HepG2 (cell line): ENCODE measurements at regions not wholly inside any gene's neighbourhood (a gene's known extent, or its start where the extent isn't known, plus 50 kb on each side); places are given as distances from the start of the nearest gene placed in this dataset.

Experiments used
- ATAC-seq: fragments of 200-7000 bp; cut with Tn5 transposase; 3 replicates; pipeline ENCODE4 v1.9.1; 2020; ENCODE audit warnings: mild to moderate bottlenecking, moderate library complexity
- BruUV-seq: library from RNA; stranded (reverse); fragments of 400-500 nt; replicated peaks from 2 replicates; lab custom pipeline; 2021; lab: Mats Ljungman, UMichigan
- CTCF ChIA-PET: fragments of 300-600 bp; formaldehyde crosslinking; extraction: SDS; loops from one replicate; lab custom pipeline; 2021; ENCODE audit warnings: low total read pairs, inconsistent platforms, low intra/inter-chr PET ratio; lab: Yijun Ruan, JAX
- POLR2A ChIA-PET: fragments of 350-600 bp; sonication (Branson Sonifier 250); formaldehyde crosslinking; loops from one replicate; lab custom pipeline; 2020; ENCODE audit warnings: antibody characterized with exemption, inconsistent platforms; lab: Yijun Ruan, JAX
- DNase-seq: peaks from one replicate; pipeline ENCODE4 v3.0.0-alpha.2; 2015; ENCODE audit warnings: low spot score
- FAIRE-seq: peaks from 3 replicates; lab custom pipeline; 2011; peaks lifted over from hg19 to GRCh38; lab: Jason Lieb, UNC
- H2AFZ ChIP-seq: one replicate; pipeline ENCODE4 v1.6.1; 2011; ENCODE audit warnings: low read length, inconsistent platforms
- H3K27ac ChIP-seq: fragments of 300-600 bp; 3 replicates; pipeline ENCODE4 v1.8.0; 2011; ENCODE audit warnings: mixed run types, mild to moderate bottlenecking, mixed read lengths, low read length, inconsistent platforms; ENCODE audit not compliant: insufficient read depth; ENCODE audit errors: extremely low read length
- H3K27me3 ChIP-seq, 2 experiments: fragments of 200-600 bp in 1 of 2; 2 replicates in 1 of 2; 3 replicates in 1 of 2; pipeline versions ENCODE4 v1.6.0 to v1.8.0; 2011; ENCODE audit warnings: low read length in 2 of 2, mild to moderate bottlenecking in 2 of 2, moderate library complexity in 2 of 2, inconsistent platforms in 1 of 2; ENCODE audit not compliant: insufficient read depth in 2 of 2, control insufficient read depth in 1 of 2
- H3K36me3 ChIP-seq, 2 experiments: fragments of 200-600 bp in 1 of 2; replicated peaks in 1 of 2; 2 replicates in 1 of 2; 3 replicates in 1 of 2; pipeline versions ENCODE4 v1.5.1 to v1.8.0; 2011; ENCODE audit warnings: low read length in 2 of 2, inconsistent platforms in 1 of 2; ENCODE audit not compliant: insufficient read depth in 2 of 2, control insufficient read depth in 1 of 2
- H3K4me1 ChIP-seq: 2 replicates; pipeline ENCODE4 v1.5.1; 2012; ENCODE audit warnings: low read length, inconsistent platforms; ENCODE audit not compliant: insufficient read depth
- H3K4me2 ChIP-seq: 2 replicates; pipeline ENCODE4 v1.6.0; 2011; ENCODE audit warnings: low read depth, low read length, inconsistent platforms
- H3K4me3 ChIP-seq, 3 experiments: fragments of 200-600 bp in 1 of 3; sonication (generic), shearing (Covaris generic) in 1 of 3; replicated peaks in 1 of 3; 2 replicates each; pipeline ENCODE4 v1.5.1; 2011 to 2016; ENCODE audit warnings: low read length in 3 of 3, inconsistent platforms in 2 of 3, low read depth in 2 of 3, mild to moderate bottlenecking in 2 of 3, control low read depth in 1 of 3, mixed read lengths in 1 of 3; ENCODE audit not compliant: insufficient read depth in 1 of 3
- H3K79me2 ChIP-seq: one replicate; pipeline ENCODE4 v1.6.1; 2011; ENCODE audit warnings: low read length, inconsistent platforms; ENCODE audit not compliant: insufficient read depth
- H3K9ac ChIP-seq: 2 replicates; pipeline ENCODE4 v1.6.0; 2011; ENCODE audit warnings: mild to moderate bottlenecking, low read depth, low read length, inconsistent platforms; ENCODE audit not compliant: insufficient read depth
- H3K9me3 ChIP-seq: 2 replicates; pipeline ENCODE4 v1.5.1; 2012; ENCODE audit warnings: mild to moderate bottlenecking, low read length
- H4K20me1 ChIP-seq: 2 replicates; pipeline ENCODE4 v1.6.0; 2011; ENCODE audit warnings: inconsistent platforms, mild to moderate bottlenecking, low read length, moderate library complexity; ENCODE audit not compliant: insufficient read depth
- CENPX ChIP-seq: sonication (generic); formaldehyde crosslinking; IDR thresholded peaks from 2 replicates; pipeline ENCODE4 v1.9.0; 2021; ENCODE audit warnings: mild to moderate bottlenecking, missing genetic modification reagents, moderate library complexity
- E2F5 ChIP-seq: sonication (generic); formaldehyde crosslinking; conservative IDR thresholded peaks from 2 replicates; pipeline ENCODE4 v1.4.0; 2020; ENCODE audit warnings: missing genetic modification reagents
- FUBP1 ChIP-seq: sonication (generic); formaldehyde crosslinking; IDR thresholded peaks from 2 replicates; pipeline ENCODE4 v1.5.1; 2020; ENCODE audit warnings: missing genetic modification reagents, mild to moderate bottlenecking, borderline replicate concordance
- GABPB1 ChIP-seq: IDR thresholded peaks from 2 replicates; pipeline ENCODE4 v1.6.1; 2016; ENCODE audit warnings: mild to moderate bottlenecking, missing genetic modification reagents, moderate library complexity, missing compliant biosample characterization
- GFI1 ChIP-seq: sonication (generic); formaldehyde crosslinking; IDR thresholded peaks from 2 replicates; pipeline ENCODE4 v1.5.0; 2020; ENCODE audit warnings: missing genetic modification reagents, mild to moderate bottlenecking, borderline replicate concordance
- JDP2 ChIP-seq: sonication (generic); formaldehyde crosslinking; IDR thresholded peaks from 2 replicates; pipeline ENCODE4 v1.8.1; 2022; ENCODE audit warnings: missing genetic modification reagents, borderline replicate concordance
- MXD1 ChIP-seq: sonication (generic); formaldehyde crosslinking; IDR thresholded peaks from 2 replicates; pipeline ENCODE4 v1.4.0; 2020; ENCODE audit warnings: mild to moderate bottlenecking, missing genetic modification reagents
- PLSCR1 ChIP-seq: sonication (generic); formaldehyde crosslinking; IDR thresholded peaks from 2 replicates; pipeline ENCODE4 v1.5.0; 2020; ENCODE audit warnings: missing genetic modification reagents, mild to moderate bottlenecking, borderline replicate concordance
- SAFB2 ChIP-seq: sonication (generic); formaldehyde crosslinking; IDR thresholded peaks from 2 replicates; pipeline ENCODE4 v1.5.1; 2020; ENCODE audit warnings: missing genetic modification reagents, low read depth, mild to moderate bottlenecking, borderline replicate concordance
- ZMAT5 ChIP-seq: sonication (generic); formaldehyde crosslinking; IDR thresholded peaks from 2 replicates; pipeline ENCODE4 v1.5.0; 2020; ENCODE audit warnings: mild to moderate bottlenecking, low read depth, missing genetic modification reagents, borderline replicate concordance
- ZNF33B ChIP-seq: sonication (generic); formaldehyde crosslinking; IDR thresholded peaks from 2 replicates; pipeline ENCODE4 v1.5.1; 2020; ENCODE audit warnings: mild to moderate bottlenecking, missing genetic modification reagents
- ZNF484 ChIP-seq: sonication (generic); formaldehyde crosslinking; IDR thresholded peaks from 2 replicates; pipeline ENCODE4 v1.5.1; 2020; ENCODE audit warnings: mild to moderate bottlenecking, low read depth, missing genetic modification reagents, borderline replicate concordance
- WGBS: methylation state at CpG from one replicate; pipeline ENCODE4 v1.1.6; 2017; ENCODE audit warnings: low lambda C conversion rate; 5-methylcytosine and 5-hydroxymethylcytosine counted together
- in situ Hi-C: cut with HindIII; loops from 2 replicates; pipeline ENCODE4 v1.10.0; 2017; ENCODE audit warnings: low pct_unique_long_range_greater_than_20kb; ENCODE audit not compliant: extremely low pct_ligation_motif_present
- intact Hi-C: fragments of 100-400 bp; cut with micrococcal nuclease; formaldehyde crosslinking; loops from one replicate; pipeline ENCODE4 v1.10.0; 2022; ENCODE audit not compliant: unreplicated experiment
- TF ChIP-seq, protein P1 (sequence below): sonication (generic); formaldehyde crosslinking; IDR thresholded peaks from 2 replicates; pipeline ENCODE4 v1.4.0; 2020; ENCODE audit warnings: missing genetic modification reagents

DNA sequence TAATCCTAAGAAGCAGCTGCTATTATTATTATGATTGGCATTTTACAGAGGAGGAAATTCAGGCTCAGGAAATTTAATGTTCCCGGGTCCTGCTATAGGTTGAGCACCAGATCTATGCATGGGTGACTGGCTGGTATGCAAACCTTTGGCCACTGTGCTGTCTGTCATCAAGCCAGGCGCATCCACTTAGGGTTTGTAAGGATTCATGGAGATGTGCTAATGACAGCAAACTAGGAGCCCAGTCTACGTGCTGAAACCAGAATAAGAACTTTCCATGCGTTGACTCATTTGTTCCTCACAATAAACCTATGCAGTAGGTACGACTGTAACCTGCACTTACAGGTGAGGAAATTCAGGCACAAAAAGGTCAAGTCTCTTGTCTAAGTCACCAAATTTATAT, 64.5 kb upstream of the ZMIZ1 start:
- H3K9ac ChIP-seq = no peak overlapping the region
- in situ Hi-C loops = no loop called here
- intact Hi-C loops = no loop called here
- DNase-seq = no peak
- peaks cover 2 to 54% of the 10 kb centered on the region in 2 experiments for H3K27me3 ChIP-seq
- TF ChIP-seq E2F5 (CRISPR knock-in tag) = no peak
- TF ChIP-seq SAFB2 (CRISPR knock-in tag) = no peak
- no peak for TF ChIP-seq PLSCR1
- TF ChIP-seq, protein P1, sequence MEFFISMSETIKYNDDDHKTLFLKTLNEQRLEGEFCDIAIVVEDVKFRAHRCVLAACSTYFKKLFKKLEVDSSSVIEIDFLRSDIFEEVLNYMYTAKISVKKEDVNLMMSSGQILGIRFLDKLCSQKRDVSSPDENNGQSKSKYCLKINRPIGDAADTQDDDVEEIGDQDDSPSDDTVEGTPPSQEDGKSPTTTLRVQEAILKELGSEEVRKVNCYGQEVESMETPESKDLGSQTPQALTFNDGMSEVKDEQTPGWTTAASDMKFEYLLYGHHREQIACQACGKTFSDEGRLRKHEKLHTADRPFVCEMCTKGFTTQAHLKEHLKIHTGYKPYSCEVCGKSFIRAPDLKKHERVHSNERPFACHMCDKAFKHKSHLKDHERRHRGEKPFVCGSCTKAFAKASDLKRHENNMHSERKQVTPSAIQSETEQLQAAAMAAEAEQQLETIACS (CRISPR knock-in tag) = no peak
- no peak for TF ChIP-seq ZNF33B
- TF ChIP-seq ZMAT5 (CRISPR knock-in tag) = no peak
- TF ChIP-seq ZNF484 (CRISPR knock-in tag) = no peak
- no peak for TF ChIP-seq FUBP1 (CRISPR knock-in tag)
- no peak for TF ChIP-seq MXD1
- no peak for TF ChIP-seq GABPB1
- no peak for TF ChIP-seq GFI1 (CRISPR knock-in tag)
- TF ChIP-seq CENPX (CRISPR knock-in tag) = no peak
- no peak for TF ChIP-seq JDP2 (CRISPR knock-in tag)
- TF ChIP-seq, all 625 proteins: peak for 0
- Histone ChIP-seq H3K36me3 (no peaks in the 10 kb centered on the region), H2AFZ (no peak overlapping the region), H3K4me3 (no peak overlapping the region), H3K9me3 (no peaks in the 10 kb centered on the region), H3K4me1 (peaks cover 37% of the 10 kb centered on the region), H3K79me2 (no peaks in the 10 kb centered on the region), H3K27ac (no peak overlapping the region), H4K20me1 (no peaks in the 10 kb centered on the region), H3K4me2 (no peak overlapping the region)
- ChIA-PET CTCF (no interaction called here), POLR2A (interaction anchor here (0.6 kb wide), 1 partner anchor 29 kb away, joined by 3 read pairs; no protein-coding TSS in a partner anchor)
- no peak for ATAC-seq
- 48% methylated on average over 4 of the region's 5 CpGs for WGBS
- no TSS peak for BruUV-seq
- no peak for FAIRE-seq
